H9 (cell line): ENCODE measurements at regions not wholly inside any gene's neighbourhood (a gene's known extent, or its start where the extent isn't known, plus 50 kb on each side); places are given as distances from the start of the nearest gene placed in this dataset.

Experiments
- DNase-seq: peaks from one replicate; pipeline ENCODE4 v3.0.0-alpha.2; 2017
- H2AFZ ChIP-seq: one replicate; pipeline ENCODE4 v1.6.1; 2013; ENCODE audit warnings: mild to moderate bottlenecking, low read length, control low read depth, moderate library complexity
- H2AK5ac ChIP-seq: 2 replicates; pipeline ENCODE4 v1.6.1; 2013; ENCODE audit warnings: low read length, control low read depth, mixed read lengths; ENCODE audit not compliant: insufficient read length
- H2BK120ac ChIP-seq: one replicate; pipeline ENCODE4 v1.6.1; 2013; ENCODE audit warnings: low read depth, mild to moderate bottlenecking, low read length, control low read depth, inconsistent platforms; ENCODE audit not compliant: poor library complexity, severe bottlenecking
- H2BK12ac ChIP-seq: 2 replicates; pipeline ENCODE4 v1.6.1; 2013; ENCODE audit warnings: low read length, control low read depth, mixed read lengths, low read depth; ENCODE audit not compliant: insufficient read length
- H2BK15ac ChIP-seq: 2 replicates; pipeline ENCODE4 v1.6.1; 2013; ENCODE audit warnings: low read depth, low read length, control low read depth
- H2BK20ac ChIP-seq: one replicate; pipeline ENCODE4 v1.6.1; 2013; ENCODE audit warnings: low read depth, mild to moderate bottlenecking, low read length, control low read depth, inconsistent platforms; ENCODE audit not compliant: poor library complexity, severe bottlenecking
- H2BK5ac ChIP-seq: 2 replicates; pipeline ENCODE4 v1.6.1; 2013; ENCODE audit warnings: low read length, control low read depth, mixed read lengths; ENCODE audit not compliant: insufficient read length
- H3K14ac ChIP-seq: 2 replicates; pipeline ENCODE4 v1.6.1; 2013; ENCODE audit warnings: low read length, control low read depth; ENCODE audit not compliant: insufficient read depth
- H3K18ac ChIP-seq: 2 replicates; pipeline ENCODE4 v1.6.1; 2013; ENCODE audit warnings: low read depth, mild to moderate bottlenecking, mixed read lengths, low read length, control low read depth; ENCODE audit not compliant: insufficient read length
- H3K23ac ChIP-seq: 2 replicates; pipeline ENCODE4 v1.6.1; 2013; ENCODE audit warnings: low read length, control low read depth, mixed read lengths, low read depth; ENCODE audit not compliant: insufficient read length
- H3K23me2 ChIP-seq: 2 replicates; pipeline ENCODE4 v1.6.1; 2013; ENCODE audit warnings: low read depth, mild to moderate bottlenecking, mixed read lengths, low read length, control low read depth; ENCODE audit not compliant: insufficient read length, poor library complexity, severe bottlenecking
- H3K27ac ChIP-seq: 2 replicates; pipeline ENCODE4 v1.5.1; 2013; ENCODE audit warnings: low read length, control low read depth, mixed read lengths, low read depth; ENCODE audit not compliant: insufficient read length
- H3K27me3 ChIP-seq: 2 replicates; pipeline ENCODE4 v1.6.1; 2013; ENCODE audit warnings: low read length, control low read depth, inconsistent platforms; ENCODE audit not compliant: insufficient read depth
- H3K4ac ChIP-seq: 2 replicates; pipeline ENCODE4 v1.6.1; 2013; ENCODE audit warnings: low read depth, mild to moderate bottlenecking, control low read depth, inconsistent platforms, low read length, moderate library complexity
- H3K4me1 ChIP-seq: 2 replicates; pipeline ENCODE4 v1.6.1; 2013; ENCODE audit warnings: low read length, control low read depth, inconsistent platforms; ENCODE audit not compliant: insufficient read depth
- H3K4me2 ChIP-seq: 2 replicates; pipeline ENCODE4 v1.6.1; 2013; ENCODE audit warnings: low read length, control low read depth, mixed read lengths; ENCODE audit not compliant: insufficient read length, insufficient read depth
- H3K56ac ChIP-seq: 2 replicates; pipeline ENCODE4 v1.6.1; 2013; ENCODE audit warnings: low read depth, mild to moderate bottlenecking, mixed read lengths, low read length, control low read depth; ENCODE audit not compliant: insufficient read length
- H3K79me1 ChIP-seq: 2 replicates; pipeline ENCODE4 v1.6.1; 2013; ENCODE audit warnings: low read depth, mild to moderate bottlenecking, moderate library complexity, low read length, control low read depth, inconsistent platforms; ENCODE audit not compliant: insufficient read depth, poor library complexity, severe bottlenecking
- H3K79me2 ChIP-seq: 2 replicates; pipeline ENCODE4 v1.6.1; 2013; ENCODE audit warnings: low read length, control low read depth, inconsistent platforms; ENCODE audit not compliant: insufficient read depth
- H3K9ac ChIP-seq: 2 replicates; pipeline ENCODE4 v1.6.1; 2013; ENCODE audit warnings: low read length, control low read depth, mixed read lengths; ENCODE audit not compliant: insufficient read length; ENCODE audit errors: extremely low read depth
- H3K9me3 ChIP-seq: one replicate; pipeline ENCODE4 v1.6.1; 2013; ENCODE audit warnings: low read depth, low read length, inconsistent platforms; ENCODE audit not compliant: control insufficient read depth
- H3T11ph ChIP-seq: one replicate; pipeline ENCODE4 v1.6.1; 2013; ENCODE audit warnings: mild to moderate bottlenecking, low read length, control low read depth, inconsistent platforms
- H4K20me1 ChIP-seq: one replicate; pipeline ENCODE4 v1.6.1; 2013; ENCODE audit not compliant: control insufficient read depth, insufficient read length, insufficient read depth
- H4K5ac ChIP-seq: 2 replicates; pipeline ENCODE4 v1.6.1; 2013; ENCODE audit warnings: low read depth, mild to moderate bottlenecking, mixed read lengths, low read length, control low read depth; ENCODE audit not compliant: insufficient read length
- H4K8ac ChIP-seq: replicated peaks from 2 replicates; pipeline ENCODE4 v1.6.1; 2013; ENCODE audit warnings: low read length, control low read depth, mixed read lengths, low read depth; ENCODE audit not compliant: insufficient read length
- H4K91ac ChIP-seq: 2 replicates; pipeline ENCODE4 v1.6.1; 2013; ENCODE audit warnings: low read depth, mild to moderate bottlenecking, moderate library complexity, mixed read lengths, low read length, control low read depth; ENCODE audit not compliant: insufficient read length
- H3K27ac Mint-ChIP-seq, 3 experiments: 2 replicates in 2 of 3; 3 replicates in 1 of 3; pipeline ENCODE4 v1.8.0; 2020 to 2021; ENCODE audit warnings: mixed read lengths in 3 of 3, mild to moderate bottlenecking in 1 of 3, moderate library complexity in 1 of 3
- H3K27me3 Mint-ChIP-seq: 2 replicates; pipeline ENCODE4 v1.8.0; 2021; ENCODE audit warnings: low read depth, mild to moderate bottlenecking, moderate library complexity, mixed read lengths
- H3K36me3 Mint-ChIP-seq, 3 experiments: 2 replicates in 2 of 3; 3 replicates in 1 of 3; pipeline ENCODE4 v1.8.0; 2020 to 2021; ENCODE audit warnings: low read depth in 3 of 3, mixed read lengths in 3 of 3; ENCODE audit not compliant: insufficient read depth in 1 of 3
- H3K4me1 Mint-ChIP-seq, 2 experiments: 2 replicates each; pipeline ENCODE4 v1.8.0; 2020; ENCODE audit warnings: mixed read lengths in 2 of 2
- H3K4me3 Mint-ChIP-seq, 2 experiments: 2 replicates in 1 of 2; 3 replicates in 1 of 2; pipeline ENCODE4 v1.8.0; 2020 to 2021; ENCODE audit warnings: mild to moderate bottlenecking in 2 of 2, mixed read lengths in 2 of 2, moderate library complexity in 1 of 2
- H3K9me3 Mint-ChIP-seq, 2 experiments: 2 replicates in 1 of 2; 3 replicates in 1 of 2; pipeline ENCODE4 v1.8.0; 2020; ENCODE audit warnings: mild to moderate bottlenecking in 2 of 2, mixed read lengths in 2 of 2, moderate library complexity in 1 of 2
- WGBS: extraction: QIAGEN DNeasy Blood & Tissue Kit; methylation state at CpG from one replicate; pipeline ENCODE4 v1.1.7; 2013; ENCODE audit warnings: missing lambda C conversion rate, low lambda C conversion rate, mixed read lengths; ENCODE audit not compliant: insufficient read length; ENCODE audit errors: extremely low coverage; 5-methylcytosine and 5-hydroxymethylcytosine counted together
- TF ChIP-seq, protein P1 (sequence below): fragments of 200-600 bp; sonication (generic); conservative IDR thresholded peaks from 3 replicates; pipeline ENCODE4 v1.8.0; 2021; ENCODE audit warnings: antibody characterized with exemption, mild to moderate bottlenecking

DNA sequence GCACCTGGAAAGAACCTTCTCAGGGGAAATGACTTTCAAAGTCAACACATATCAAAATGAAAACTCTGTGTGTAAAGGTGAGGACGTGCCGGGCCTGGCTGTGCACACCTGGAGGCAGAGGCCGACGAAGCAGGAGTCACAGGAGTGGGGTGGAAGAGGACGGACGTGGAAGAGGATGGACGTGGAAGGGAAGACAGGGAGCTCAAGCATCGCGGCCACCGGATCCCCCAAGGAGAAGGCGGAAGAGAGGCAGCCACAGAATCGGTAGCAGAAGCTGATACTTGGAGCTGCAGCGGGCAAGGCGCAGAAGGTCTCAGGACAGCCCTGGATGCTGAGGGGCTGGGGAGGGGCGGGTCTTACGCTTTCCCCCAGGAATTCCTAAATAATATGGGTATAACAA is 519.8 kb downstream of the BRD1 start:
- Histone ChIP-seq H3K9me3 (no peaks in the 10 kb centered on the region), H3K4me2 (no peak overlapping the region), H3K27ac (no peak overlapping the region), H3K79me2 (no peaks in the 10 kb centered on the region), H3T11ph (no peak overlapping the region), H2AK5ac (no peak overlapping the region), H3K18ac (no peak overlapping the region), H4K8ac (no peak overlapping the region), H3K27me3 (no peaks in the 10 kb centered on the region; the same call in 1 of the 2 replicates), H3K4ac (no peak overlapping the region), H4K20me1 (no peaks in the 10 kb centered on the region), H3K23ac (no peak overlapping the region), H4K5ac (no peak overlapping the region), H3K79me1 (no peaks in the 10 kb centered on the region), H2BK5ac (no peak overlapping the region), H2BK15ac (no peak overlapping the region), H3K14ac (no peak overlapping the region), H2BK20ac (no peak overlapping the region), H3K9ac (no peak overlapping the region), H2AFZ (no peak overlapping the region), H3K4me1 (no peaks in the 10 kb centered on the region), H4K91ac (no peak overlapping the region), H3K23me2 (no peaks in the 10 kb centered on the region), H3K56ac (no peak overlapping the region), H2BK120ac (no peak overlapping the region), H2BK12ac (no peak overlapping the region)
- Mint-ChIP-seq H3K9me3 (no peaks in the 10 kb centered on the region; a peak in 1 of 5 replicates), H3K27ac (no peak overlapping the region), H3K27me3 (peaks cover 9% of the 10 kb centered on the region), H3K4me3 (no peak overlapping the region; a peak in 1 of 5 replicates), H3K4me1 (no peaks in the 10 kb centered on the region; a peak in 2 of 4 replicates), H3K36me3 (no peaks in the 10 kb centered on the region)
- no CpG with 5 or more reads among the region's 16 CpGs for WGBS
- DNase-seq, result peak; percentile 20
- TF ChIP-seq, protein P1, sequence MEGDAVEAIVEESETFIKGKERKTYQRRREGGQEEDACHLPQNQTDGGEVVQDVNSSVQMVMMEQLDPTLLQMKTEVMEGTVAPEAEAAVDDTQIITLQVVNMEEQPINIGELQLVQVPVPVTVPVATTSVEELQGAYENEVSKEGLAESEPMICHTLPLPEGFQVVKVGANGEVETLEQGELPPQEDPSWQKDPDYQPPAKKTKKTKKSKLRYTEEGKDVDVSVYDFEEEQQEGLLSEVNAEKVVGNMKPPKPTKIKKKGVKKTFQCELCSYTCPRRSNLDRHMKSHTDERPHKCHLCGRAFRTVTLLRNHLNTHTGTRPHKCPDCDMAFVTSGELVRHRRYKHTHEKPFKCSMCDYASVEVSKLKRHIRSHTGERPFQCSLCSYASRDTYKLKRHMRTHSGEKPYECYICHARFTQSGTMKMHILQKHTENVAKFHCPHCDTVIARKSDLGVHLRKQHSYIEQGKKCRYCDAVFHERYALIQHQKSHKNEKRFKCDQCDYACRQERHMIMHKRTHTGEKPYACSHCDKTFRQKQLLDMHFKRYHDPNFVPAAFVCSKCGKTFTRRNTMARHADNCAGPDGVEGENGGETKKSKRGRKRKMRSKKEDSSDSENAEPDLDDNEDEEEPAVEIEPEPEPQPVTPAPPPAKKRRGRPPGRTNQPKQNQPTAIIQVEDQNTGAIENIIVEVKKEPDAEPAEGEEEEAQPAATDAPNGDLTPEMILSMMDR, result no peak
